Activated CD8-positive, alpha-beta T cell treated with anti-CD3 and anti-CD28 coated beads for 36 hours (primary cell): ENCODE measurements at regions not wholly inside any gene's neighbourhood (a gene's known extent, or its start where the extent isn't known, plus 50 kb on each side); places are given as distances from the start of the nearest gene placed in this dataset.
"Not testable (repeated sequence)": the region's sequence is repeated elsewhere in the genome, so short reads cannot be mapped to it uniquely, and the experiment has no call there.

Source experiments
- ATAC-seq: fragments of 200-7000 bp; cut with Tn5 transposase; one replicate; pipeline ENCODE4 v1.10.0; 2021; ENCODE audit warnings: mild to moderate bottlenecking, moderate library complexity
- CTCF ChIA-PET: fragments of 350-600 bp; sonication (Branson Sonifier 250); formaldehyde crosslinking; loops from one replicate; lab custom pipeline; 2021; ENCODE audit warnings: antibody characterized with exemption; lab: Charles Lee
- POLR2A ChIA-PET: fragments of 350-600 bp; sonication (Branson Sonifier 250); formaldehyde crosslinking; loops from one replicate; lab custom pipeline; 2021; ENCODE audit warnings: antibody characterized with exemption; lab: Charles Lee
- DNase-seq: peaks from one replicate; pipeline ENCODE4 v3.0.0-alpha.2; 2020
- H3K27ac Mint-ChIP-seq: one replicate; pipeline ENCODE4 v1.8.0; 2021; ENCODE audit warnings: mild to moderate bottlenecking, mixed read lengths
- H3K27me3 Mint-ChIP-seq: one replicate; pipeline ENCODE4 v1.8.0; 2021; ENCODE audit warnings: mixed read lengths
- H3K36me3 Mint-ChIP-seq: one replicate; pipeline ENCODE4 v1.8.0; 2021; ENCODE audit warnings: low read depth, mixed read lengths
- H3K4me1 Mint-ChIP-seq: one replicate; pipeline ENCODE4 v1.8.0; 2021; ENCODE audit warnings: low read depth, mixed read lengths
- H3K4me3 Mint-ChIP-seq: one replicate; pipeline ENCODE4 v1.8.0; 2021; ENCODE audit warnings: mild to moderate bottlenecking, moderate library complexity, mixed read lengths
- H3K9me3 Mint-ChIP-seq: one replicate; pipeline ENCODE4 v1.8.0; 2021; ENCODE audit warnings: mixed read lengths
- intact Hi-C: fragments of 100-400 bp; cut with micrococcal nuclease; formaldehyde crosslinking; loops from one replicate; pipeline ENCODE4 v1.10.0; 2022
- TF ChIP-seq, protein P1 (sequence below): fragments of 200-600 bp; IDR thresholded peaks from one replicate; pipeline ENCODE4 v1.8.0; 2022; ENCODE audit warnings: antibody characterized with exemption, mild to moderate bottlenecking

GRCh38 chr6:113027780-113028179 is 680.6 kb downstream of the RFPL4B start:
- Mint-ChIP-seq H3K36me3 (no peaks in the 10 kb centered on the region), H3K27ac (no peak overlapping the region), H3K4me1 (no peaks in the 10 kb centered on the region), H3K4me3 (no peak overlapping the region), H3K27me3 (no peaks in the 10 kb centered on the region), H3K9me3 (peaks cover 2% of the 10 kb centered on the region)
- intact Hi-C loops, result no loop called here
- TF ChIP-seq, protein P1, sequence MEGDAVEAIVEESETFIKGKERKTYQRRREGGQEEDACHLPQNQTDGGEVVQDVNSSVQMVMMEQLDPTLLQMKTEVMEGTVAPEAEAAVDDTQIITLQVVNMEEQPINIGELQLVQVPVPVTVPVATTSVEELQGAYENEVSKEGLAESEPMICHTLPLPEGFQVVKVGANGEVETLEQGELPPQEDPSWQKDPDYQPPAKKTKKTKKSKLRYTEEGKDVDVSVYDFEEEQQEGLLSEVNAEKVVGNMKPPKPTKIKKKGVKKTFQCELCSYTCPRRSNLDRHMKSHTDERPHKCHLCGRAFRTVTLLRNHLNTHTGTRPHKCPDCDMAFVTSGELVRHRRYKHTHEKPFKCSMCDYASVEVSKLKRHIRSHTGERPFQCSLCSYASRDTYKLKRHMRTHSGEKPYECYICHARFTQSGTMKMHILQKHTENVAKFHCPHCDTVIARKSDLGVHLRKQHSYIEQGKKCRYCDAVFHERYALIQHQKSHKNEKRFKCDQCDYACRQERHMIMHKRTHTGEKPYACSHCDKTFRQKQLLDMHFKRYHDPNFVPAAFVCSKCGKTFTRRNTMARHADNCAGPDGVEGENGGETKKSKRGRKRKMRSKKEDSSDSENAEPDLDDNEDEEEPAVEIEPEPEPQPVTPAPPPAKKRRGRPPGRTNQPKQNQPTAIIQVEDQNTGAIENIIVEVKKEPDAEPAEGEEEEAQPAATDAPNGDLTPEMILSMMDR, result no peak
- DNase-seq (no peak), ATAC-seq (no peak)
- POLR2A ChIA-PET, result no interaction called here
- CTCF ChIA-PET, result no interaction called here

GRCh38 chr6:113029161-113029560 is 682.0 kb downstream of the RFPL4B start:
- H3K4me3 Mint-ChIP-seq, intact Hi-C loops, CTCF ChIA-PET, H3K27ac Mint-ChIP-seq, ATAC-seq, DNase-seq, H3K4me1 Mint-ChIP-seq, POLR2A ChIA-PET, H3K36me3 Mint-ChIP-seq, H3K27me3 Mint-ChIP-seq, H3K9me3 Mint-ChIP-seq: not testable (repeated sequence)

DNA sequence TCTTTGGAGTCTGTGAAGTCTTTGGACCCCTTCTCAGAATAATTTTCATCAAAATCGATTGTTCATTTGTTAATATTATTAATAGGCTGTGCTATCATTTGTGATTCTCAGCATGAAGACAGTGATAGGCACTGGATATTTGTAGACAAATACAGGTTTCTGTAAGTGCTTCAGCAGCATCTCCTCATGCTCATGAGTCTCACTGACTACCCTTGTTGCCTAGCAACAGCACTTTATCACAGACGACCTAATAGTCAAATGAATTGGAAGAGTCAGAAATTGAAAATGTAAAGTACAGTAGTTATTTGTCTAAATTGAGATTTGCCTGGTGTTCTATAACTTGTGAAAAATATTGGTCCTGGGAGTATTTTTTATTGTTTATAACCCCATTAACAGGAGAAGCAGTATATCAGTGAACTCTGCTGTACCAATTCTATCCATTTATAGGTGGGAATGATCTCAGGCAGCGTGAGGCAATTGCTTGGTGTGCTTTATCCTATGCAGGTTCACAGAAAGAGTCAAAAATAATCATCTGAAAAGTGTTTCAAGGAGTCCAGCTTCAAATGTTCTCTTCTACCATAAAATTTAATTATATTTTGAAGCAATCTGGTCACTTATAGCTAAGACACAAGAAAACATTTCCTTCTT is 684.6 kb downstream of the RFPL4B start:
- intact Hi-C loops, result no loop called here
- no peak for ATAC-seq
- H3K27ac Mint-ChIP-seq, result no peak overlapping the region

GRCh38 chr6:113039005-113039404 is 691.9 kb downstream of the RFPL4B start:
- DNase-seq (no peak), ATAC-seq (no peak)
- TF ChIP-seq, protein P1, result no peak
- Mint-ChIP-seq H3K27ac (no peak overlapping the region), H3K4me1 (no peaks in the 10 kb centered on the region), H3K27me3 (no peaks in the 10 kb centered on the region), H3K4me3 (no peak overlapping the region), H3K36me3 (no peaks in the 10 kb centered on the region), H3K9me3 (peaks cover 3% of the 10 kb centered on the region)
- POLR2A ChIA-PET, result no interaction called here
- intact Hi-C loops, result no loop called here
- CTCF ChIA-PET, result no interaction called here

More for the DNA sequence above, 684.6 kb downstream of the RFPL4B start:
- H3K27me3 Mint-ChIP-seq, result no peaks in the 10 kb centered on the region
- H3K4me3 Mint-ChIP-seq, result no peak overlapping the region
- TF ChIP-seq, protein P1, result no peak
- no peak for DNase-seq
- H3K9me3 Mint-ChIP-seq, result no peaks in the 10 kb centered on the region
- no peaks in the 10 kb centered on the region for H3K4me1 Mint-ChIP-seq
- POLR2A ChIA-PET, result no interaction called here
- no peaks in the 10 kb centered on the region for H3K36me3 Mint-ChIP-seq
- CTCF ChIA-PET, result no interaction called here

- Mint-ChIP-seq H3K27me3 (no peaks in the 10 kb centered on the region), H3K4me1 (no peaks in the 10 kb centered on the region), H3K36me3 (no peaks in the 10 kb centered on the region), H3K4me3 (no peak overlapping the region), H3K9me3 (peaks cover 2% of the 10 kb centered on the region), H3K27ac (no peak overlapping the region)
- TF ChIP-seq, protein P1, result no peak
- POLR2A ChIA-PET, result no interaction called here
- DNase-seq (no peak), ATAC-seq (no peak)
- intact Hi-C loops, result no loop called here
- CTCF ChIA-PET, result no interaction called here
Measured at GRCh38 chr6:113047148-113047547, 700.0 kb downstream of the RFPL4B start.
